Activated CD4-positive, alpha-beta memory T cell treated with anti-CD3 and anti-CD28 coated beads for 36 hours (primary cell): ENCODE measurements at regions not wholly inside any gene's neighbourhood (a gene's known extent, or its start where the extent isn't known, plus 50 kb on each side); places are given as distances from the start of the nearest gene placed in this dataset.
"Not testable (repeated sequence)": the region's sequence is repeated elsewhere in the genome, so short reads cannot be mapped to it uniquely, and the experiment has no call there.

Source experiments
- CTCF ChIA-PET: fragments of 350-600 bp; sonication (Branson Sonifier 250); formaldehyde crosslinking; loops from one replicate; lab custom pipeline; 2021; ENCODE audit warnings: antibody characterized with exemption, inconsistent platforms; lab: Charles Lee
- POLR2A ChIA-PET: fragments of 350-600 bp; sonication (Branson Sonifier 250); formaldehyde crosslinking; loops from one replicate; lab custom pipeline; 2021; ENCODE audit warnings: antibody characterized with exemption; lab: Charles Lee
- DNase-seq: peaks from one replicate; pipeline ENCODE4 v3.0.0-alpha.2; 2020
- H3K27ac Mint-ChIP-seq: one replicate; pipeline ENCODE4 v1.8.0; 2021; ENCODE audit warnings: mixed read lengths
- H3K27me3 Mint-ChIP-seq: one replicate; pipeline ENCODE4 v1.8.0; 2021; ENCODE audit warnings: mixed read lengths
- H3K36me3 Mint-ChIP-seq: one replicate; pipeline ENCODE4 v1.8.0; 2021; ENCODE audit warnings: mixed read lengths
- H3K4me1 Mint-ChIP-seq: one replicate; pipeline ENCODE4 v1.8.0; 2021; ENCODE audit warnings: low read depth, mixed read lengths
- H3K4me3 Mint-ChIP-seq: one replicate; pipeline ENCODE4 v1.8.0; 2021; ENCODE audit warnings: mild to moderate bottlenecking, mixed read lengths
- H3K9me3 Mint-ChIP-seq: one replicate; pipeline ENCODE4 v1.8.0; 2021; ENCODE audit warnings: mixed read lengths
- intact Hi-C: fragments of 100-400 bp; cut with micrococcal nuclease; formaldehyde crosslinking; loops from one replicate; pipeline ENCODE4 v1.15.1; 2023

- intact Hi-C loops = no loop called here
- Mint-ChIP-seq H3K36me3 (no peaks in the 10 kb centered on the region), H3K4me3 (no peak overlapping the region), H3K9me3 (peaks cover 49% of the 10 kb centered on the region), H3K27ac (no peak overlapping the region), H3K27me3 (no peaks in the 10 kb centered on the region), H3K4me1 (no peaks in the 10 kb centered on the region)
- ChIA-PET CTCF (no interaction called here), POLR2A (no interaction called here)
- no peak for DNase-seq
Observed at GRCh38 chr3:89702404-89702803, 595.0 kb downstream of the EPHA3 start.

DNA sequence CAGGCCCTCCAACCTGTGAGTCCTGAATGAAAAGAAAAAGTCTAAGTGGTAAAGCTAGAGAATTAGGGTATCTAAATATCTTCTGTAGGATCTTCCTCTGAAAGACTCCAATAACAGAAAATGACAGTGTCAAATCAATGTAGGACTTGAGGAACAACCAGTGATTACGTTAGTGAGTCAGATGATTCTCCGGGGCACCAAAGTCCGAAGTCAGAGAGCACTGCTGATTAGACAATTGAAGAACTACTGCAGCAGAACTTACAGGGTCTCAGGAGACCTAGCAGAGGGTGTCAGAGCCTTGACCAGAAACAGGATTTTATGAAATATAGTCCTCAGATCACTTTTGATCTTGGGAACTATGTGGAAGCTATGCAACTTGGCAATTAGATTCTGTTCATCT is 605.8 kb downstream of the EPHA3 start:
- peaks cover 26% of the 10 kb centered on the region for H3K9me3 Mint-ChIP-seq
- CTCF ChIA-PET = no interaction called here

DNA sequence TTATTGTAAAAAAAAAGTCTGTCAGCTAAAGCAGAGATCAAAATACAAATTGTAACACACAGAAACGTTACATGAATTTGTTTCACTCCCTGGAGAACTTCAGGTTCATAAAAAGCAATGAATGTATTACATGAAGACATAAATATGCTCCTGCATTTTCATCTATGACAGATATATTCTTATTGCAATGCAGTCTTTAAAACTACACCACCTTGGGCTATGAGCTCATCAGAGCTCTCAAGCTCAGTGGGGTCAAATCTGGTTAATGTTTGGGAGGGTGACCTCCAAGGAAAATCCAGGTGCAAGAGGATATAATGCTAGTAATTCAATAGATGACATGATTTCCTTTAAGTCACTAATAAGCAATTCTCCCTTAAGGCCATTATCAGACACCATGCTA is 606.8 kb downstream of the EPHA3 start:
- Mint-ChIP-seq H3K36me3 (no peaks in the 10 kb centered on the region), H3K4me3 (no peak overlapping the region), H3K27me3 (no peaks in the 10 kb centered on the region), H3K9me3 (peaks cover 25% of the 10 kb centered on the region), H3K27ac (no peak overlapping the region), H3K4me1 (no peaks in the 10 kb centered on the region)
- CTCF ChIA-PET = no interaction called here
- DNase-seq = no peak
- POLR2A ChIA-PET = no interaction called here
- intact Hi-C loops = no loop called here

More for the DNA sequence above, 605.8 kb downstream of the EPHA3 start:
- Mint-ChIP-seq H3K4me1 (no peaks in the 10 kb centered on the region), H3K27ac (no peak overlapping the region), H3K27me3 (no peaks in the 10 kb centered on the region), H3K4me3 (no peak overlapping the region), H3K36me3 (no peaks in the 10 kb centered on the region)
- POLR2A ChIA-PET = no interaction called here
- intact Hi-C loops = no loop called here
- DNase-seq = no peak

- H3K9me3 Mint-ChIP-seq = peaks cover 14% of the 10 kb centered on the region
- H3K4me1 Mint-ChIP-seq = no peaks in the 10 kb centered on the region
- intact Hi-C loops = no loop called here
- ChIA-PET POLR2A (no interaction called here), CTCF (no interaction called here)
- H3K27me3 Mint-ChIP-seq = no peaks in the 10 kb centered on the region
- no peak for DNase-seq
- H3K36me3 Mint-ChIP-seq = no peaks in the 10 kb centered on the region
- no peak overlapping the region for H3K27ac Mint-ChIP-seq
- no peak overlapping the region for H3K4me3 Mint-ChIP-seq
Observed at GRCh38 chr3:89740080-89740880, 632.9 kb downstream of the EPHA3 start.

GRCh38 chr3:89740881-89741177 is 633.4 kb downstream of the EPHA3 start:
- H3K4me3 Mint-ChIP-seq = no peak overlapping the region
- POLR2A ChIA-PET = no interaction called here
- CTCF ChIA-PET = no interaction called here
- intact Hi-C loops = no loop called here
- peaks cover 14% of the 10 kb centered on the region for H3K9me3 Mint-ChIP-seq
- H3K36me3 Mint-ChIP-seq = no peaks in the 10 kb centered on the region
- H3K27me3 Mint-ChIP-seq = no peaks in the 10 kb centered on the region
- no peak overlapping the region for H3K27ac Mint-ChIP-seq
- DNase-seq = no peak
- no peaks in the 10 kb centered on the region for H3K4me1 Mint-ChIP-seq

GRCh38 chr3:89742546-89742945 is 635.1 kb downstream of the EPHA3 start:
- no peak overlapping the region for H3K4me3 Mint-ChIP-seq
- CTCF ChIA-PET = no interaction called here
- H3K9me3 Mint-ChIP-seq = peaks cover 14% of the 10 kb centered on the region
- no peaks in the 10 kb centered on the region for H3K27me3 Mint-ChIP-seq
- no peaks in the 10 kb centered on the region for H3K36me3 Mint-ChIP-seq
- no peak for DNase-seq
- H3K4me1 Mint-ChIP-seq = no peaks in the 10 kb centered on the region
- intact Hi-C loops = no loop called here
- POLR2A ChIA-PET = no interaction called here
- H3K27ac Mint-ChIP-seq = no peak overlapping the region

GRCh38 chr3:89747541-89748278 is 640.3 kb downstream of the EPHA3 start:
- H3K4me1 Mint-ChIP-seq, DNase-seq, intact Hi-C loops, CTCF ChIA-PET, H3K27ac Mint-ChIP-seq, POLR2A ChIA-PET, H3K27me3 Mint-ChIP-seq, H3K36me3 Mint-ChIP-seq, H3K4me3 Mint-ChIP-seq: not testable (repeated sequence)
- H3K9me3 Mint-ChIP-seq = peaks cover 18% of the 10 kb centered on the region

- intact Hi-C loops = no loop called here
- CTCF ChIA-PET = no interaction called here
- H3K36me3 Mint-ChIP-seq = no peaks in the 10 kb centered on the region
- no peak for DNase-seq
- no peak overlapping the region for H3K4me3 Mint-ChIP-seq
- POLR2A ChIA-PET = no interaction called here
- H3K4me1 Mint-ChIP-seq = no peaks in the 10 kb centered on the region
- H3K27ac Mint-ChIP-seq = no peak overlapping the region
- H3K9me3 Mint-ChIP-seq = peaks cover 15% of the 10 kb centered on the region
- no peaks in the 10 kb centered on the region for H3K27me3 Mint-ChIP-seq
Observed at GRCh38 chr3:89762405-89762804, 655.0 kb downstream of the EPHA3 start.

- H3K27ac Mint-ChIP-seq = no peak overlapping the region
Observed at GRCh38 chr3:89783341-89783927, 676.0 kb downstream of the EPHA3 start.

DNA sequence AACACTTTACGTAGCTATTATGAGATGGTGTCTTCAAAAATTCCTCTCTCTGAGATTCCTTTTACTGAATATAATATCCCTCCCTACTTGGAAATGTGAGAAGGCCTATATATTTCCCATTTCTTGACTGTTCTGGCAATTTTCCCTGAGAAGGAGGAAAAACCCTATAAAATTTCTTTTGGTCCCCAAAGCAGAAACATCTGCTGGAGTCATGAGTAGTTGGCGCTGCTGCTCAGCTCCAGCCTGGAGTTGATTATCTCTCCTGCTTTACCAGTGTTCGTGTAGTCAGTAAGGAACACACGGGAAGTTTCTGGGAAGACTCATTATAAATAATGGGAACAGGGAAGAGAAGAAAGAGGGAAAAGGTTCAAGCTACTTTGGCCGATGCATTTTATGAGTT is 680.1 kb downstream of the EPHA3 start:
- no peaks in the 10 kb centered on the region for H3K27me3 Mint-ChIP-seq
- CTCF ChIA-PET = no interaction called here
- intact Hi-C loops = no loop called here
- POLR2A ChIA-PET = no interaction called here
- H3K27ac Mint-ChIP-seq = no peak overlapping the region
- DNase-seq = no peak
- H3K9me3 Mint-ChIP-seq = peaks cover 6% of the 10 kb centered on the region
- no peak overlapping the region for H3K4me3 Mint-ChIP-seq
- H3K36me3 Mint-ChIP-seq = no peaks in the 10 kb centered on the region
- H3K4me1 Mint-ChIP-seq = no peaks in the 10 kb centered on the region

More at GRCh38 chr3:89783341-89783927, 676.0 kb downstream of the EPHA3 start:
- Mint-ChIP-seq H3K9me3 (peaks cover 12% of the 10 kb centered on the region), H3K4me3 (no peak overlapping the region), H3K36me3 (no peaks in the 10 kb centered on the region), H3K4me1 (no peaks in the 10 kb centered on the region), H3K27me3 (no peaks in the 10 kb centered on the region)
- POLR2A ChIA-PET = no interaction called here
- intact Hi-C loops = no loop called here
- DNase-seq = no peak
- CTCF ChIA-PET = no interaction called here

GRCh38 chr3:89787979-89788378 is 680.6 kb downstream of the EPHA3 start:
- Mint-ChIP-seq H3K27ac (no peak overlapping the region), H3K4me3 (no peak overlapping the region), H3K4me1 (no peaks in the 10 kb centered on the region), H3K36me3 (no peaks in the 10 kb centered on the region), H3K27me3 (no peaks in the 10 kb centered on the region), H3K9me3 (peaks cover 6% of the 10 kb centered on the region)
- ChIA-PET POLR2A (no interaction called here), CTCF (no interaction called here)
- intact Hi-C loops = no loop called here
- DNase-seq = no peak

DNA sequence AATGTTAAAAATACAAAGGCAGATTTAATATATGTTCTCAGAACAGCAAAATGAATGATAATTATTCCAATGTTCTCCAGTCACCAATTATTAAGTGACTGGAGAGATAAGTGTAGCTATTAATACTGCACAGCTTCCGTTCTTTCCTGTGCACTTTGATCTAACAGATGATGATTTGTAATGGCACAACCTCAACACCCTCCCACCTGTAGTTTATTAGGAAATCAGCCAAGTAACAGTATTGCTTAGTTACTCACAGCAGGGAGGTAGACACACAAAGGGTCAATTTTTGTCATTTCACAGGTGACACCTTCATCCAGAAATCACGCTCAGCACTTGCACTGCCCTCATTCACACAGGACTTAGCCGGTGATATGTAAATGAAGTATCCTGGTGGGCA is 688.1 kb downstream of the EPHA3 start:
- Mint-ChIP-seq H3K4me3 (no peak overlapping the region), H3K27me3 (no peaks in the 10 kb centered on the region), H3K9me3 (peaks cover 2% of the 10 kb centered on the region), H3K4me1 (no peaks in the 10 kb centered on the region), H3K36me3 (no peaks in the 10 kb centered on the region), H3K27ac (no peak overlapping the region)
- no peak for DNase-seq
- ChIA-PET CTCF (no interaction called here), POLR2A (no interaction called here)
- intact Hi-C loops = no loop called here
